Fibroblast of lung (primary cell): ENCODE measurements at regions not wholly inside any gene's neighbourhood (a gene's known extent, or its start where the extent isn't known, plus 50 kb on each side); places are given as distances from the start of the nearest gene placed in this dataset.

Source experiments
- EZH2 ChIP-seq: IDR thresholded peaks from 2 replicates; pipeline ENCODE4 v1.5.1; 2012; ENCODE audit warnings: low read length, control low read depth, mild to moderate bottlenecking; ENCODE audit errors: missing control alignments
- TF ChIP-seq, protein P1 (sequence below), 2 donors: IDR thresholded peaks in 1 of 2; conservative IDR thresholded peaks in 1 of 2; 1 replicate in 1 of 2; 2 replicates in 1 of 2; pipeline ENCODE4 v1.5.1; 2011 to 2012; ENCODE audit warnings: low read length in 2 of 2, control low read depth in 1 of 2, inconsistent platforms in 1 of 2, low read depth in 1 of 2, mild to moderate bottlenecking in 1 of 2

DNA sequence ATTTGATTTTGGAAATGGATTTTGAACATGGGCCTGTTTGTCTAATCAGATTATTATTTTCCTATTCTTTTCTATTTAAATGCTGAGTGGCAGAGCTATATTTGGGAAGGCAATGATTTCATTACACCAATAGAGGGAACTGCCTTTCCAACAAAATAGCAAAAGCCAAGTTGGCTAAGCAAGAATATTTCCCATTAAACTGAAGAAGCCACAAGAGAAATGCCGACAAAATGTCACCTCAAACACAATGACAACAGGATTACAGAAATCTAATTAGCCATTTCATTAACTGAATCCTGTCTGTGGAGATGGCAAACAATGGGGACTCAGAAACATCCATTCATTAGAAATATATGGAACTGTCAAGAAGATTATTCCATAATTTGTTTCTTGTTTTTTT is 1593.1 kb upstream of the RAG2 start:
- TF ChIP-seq, protein P1, sequence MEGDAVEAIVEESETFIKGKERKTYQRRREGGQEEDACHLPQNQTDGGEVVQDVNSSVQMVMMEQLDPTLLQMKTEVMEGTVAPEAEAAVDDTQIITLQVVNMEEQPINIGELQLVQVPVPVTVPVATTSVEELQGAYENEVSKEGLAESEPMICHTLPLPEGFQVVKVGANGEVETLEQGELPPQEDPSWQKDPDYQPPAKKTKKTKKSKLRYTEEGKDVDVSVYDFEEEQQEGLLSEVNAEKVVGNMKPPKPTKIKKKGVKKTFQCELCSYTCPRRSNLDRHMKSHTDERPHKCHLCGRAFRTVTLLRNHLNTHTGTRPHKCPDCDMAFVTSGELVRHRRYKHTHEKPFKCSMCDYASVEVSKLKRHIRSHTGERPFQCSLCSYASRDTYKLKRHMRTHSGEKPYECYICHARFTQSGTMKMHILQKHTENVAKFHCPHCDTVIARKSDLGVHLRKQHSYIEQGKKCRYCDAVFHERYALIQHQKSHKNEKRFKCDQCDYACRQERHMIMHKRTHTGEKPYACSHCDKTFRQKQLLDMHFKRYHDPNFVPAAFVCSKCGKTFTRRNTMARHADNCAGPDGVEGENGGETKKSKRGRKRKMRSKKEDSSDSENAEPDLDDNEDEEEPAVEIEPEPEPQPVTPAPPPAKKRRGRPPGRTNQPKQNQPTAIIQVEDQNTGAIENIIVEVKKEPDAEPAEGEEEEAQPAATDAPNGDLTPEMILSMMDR (conservative IDR thresholded peaks at IDR 0.05 in 1 of 2, IDR thresholded peaks at IDR 0.05 in 1 of 2; ENCODE audit: low read depth in 1 of 2, low read length in 2 of 2): no peak
- TF ChIP-seq EZH2: no peak
